C4-2B (cell line): ENCODE measurements at regions not wholly inside any gene's neighbourhood (a gene's known extent, or its start where the extent isn't known, plus 50 kb on each side); places are given as distances from the start of the nearest gene placed in this dataset.

ENCODE experiments used
- CTCF ChIP-seq: fragments of 450-650 bp; conservative IDR thresholded peaks from 2 replicates; pipeline ENCODE4 v1.5.1; 2017; ENCODE audit warnings: mild to moderate bottlenecking
- ZFX ChIP-seq: fragments of 450-650 bp; IDR thresholded peaks from 2 replicates; pipeline ENCODE4 v1.6.1; 2017

GRCh38 chr16:6625606-6626005 lies 707.0 kb upstream of the RBFOX1 start:
- TF ChIP-seq CTCF (no peak), ZFX (no peak)
